ENCODE measurements at regions not wholly inside any gene's neighbourhood (a gene's known extent, or its start where the extent isn't known, plus 50 kb on each side); places are given as distances from the start of the nearest gene placed in this dataset.

DNA sequence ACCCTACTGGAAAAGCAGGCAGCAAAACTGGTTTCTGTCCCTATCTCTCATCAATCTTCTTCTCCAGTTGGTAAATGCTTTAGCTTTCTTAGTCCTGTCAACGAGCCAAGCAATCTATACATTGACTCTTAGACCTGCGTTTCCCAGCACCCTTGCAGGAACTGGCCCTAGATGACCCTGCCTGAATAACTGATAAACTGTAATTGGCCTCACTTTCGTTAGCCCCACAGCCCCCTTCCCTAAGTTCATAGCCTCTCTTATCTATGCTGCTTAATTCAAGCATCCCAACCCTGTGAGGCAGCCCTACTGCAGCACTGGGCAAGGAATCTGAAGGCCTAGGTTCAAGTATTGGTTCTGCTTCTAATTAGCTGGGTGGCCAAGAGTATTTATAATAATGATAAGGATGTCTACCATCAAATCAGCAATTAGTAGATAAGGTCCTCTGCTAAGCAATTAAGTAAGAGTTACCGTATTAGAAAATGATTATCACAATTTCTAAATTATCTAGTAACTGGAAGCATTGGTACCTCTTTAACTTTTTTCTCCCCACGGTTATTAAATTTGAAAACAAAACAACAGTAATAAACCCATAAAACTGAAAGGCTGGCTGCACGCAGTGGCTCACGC is 86.4 kb upstream of the RMDN2 start:
- no peak for DNase-seq (ENCODE audit: low read depth)

DNA sequence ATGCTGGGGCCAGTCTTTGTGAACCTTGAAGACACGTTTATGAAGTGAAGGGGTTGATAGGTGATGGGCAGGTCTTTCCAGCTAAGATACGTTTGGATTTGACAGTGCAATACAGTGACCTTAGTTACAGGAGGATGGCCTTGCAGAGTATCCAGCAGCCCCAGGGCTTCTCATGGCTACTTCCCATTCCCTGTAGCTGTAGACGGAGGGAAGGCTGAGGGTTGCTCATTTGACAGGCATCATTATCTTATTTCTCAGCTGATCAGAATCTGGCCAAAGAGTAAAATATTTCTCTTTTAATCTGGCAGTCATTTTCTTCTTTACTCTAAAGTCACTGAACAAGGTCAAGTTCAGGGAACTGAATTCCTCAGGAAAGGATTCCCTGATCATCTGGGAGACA is 85.1 kb upstream of the RMDN2 start:
- DNase-seq (ENCODE audit: low read depth): no peak

DNA sequence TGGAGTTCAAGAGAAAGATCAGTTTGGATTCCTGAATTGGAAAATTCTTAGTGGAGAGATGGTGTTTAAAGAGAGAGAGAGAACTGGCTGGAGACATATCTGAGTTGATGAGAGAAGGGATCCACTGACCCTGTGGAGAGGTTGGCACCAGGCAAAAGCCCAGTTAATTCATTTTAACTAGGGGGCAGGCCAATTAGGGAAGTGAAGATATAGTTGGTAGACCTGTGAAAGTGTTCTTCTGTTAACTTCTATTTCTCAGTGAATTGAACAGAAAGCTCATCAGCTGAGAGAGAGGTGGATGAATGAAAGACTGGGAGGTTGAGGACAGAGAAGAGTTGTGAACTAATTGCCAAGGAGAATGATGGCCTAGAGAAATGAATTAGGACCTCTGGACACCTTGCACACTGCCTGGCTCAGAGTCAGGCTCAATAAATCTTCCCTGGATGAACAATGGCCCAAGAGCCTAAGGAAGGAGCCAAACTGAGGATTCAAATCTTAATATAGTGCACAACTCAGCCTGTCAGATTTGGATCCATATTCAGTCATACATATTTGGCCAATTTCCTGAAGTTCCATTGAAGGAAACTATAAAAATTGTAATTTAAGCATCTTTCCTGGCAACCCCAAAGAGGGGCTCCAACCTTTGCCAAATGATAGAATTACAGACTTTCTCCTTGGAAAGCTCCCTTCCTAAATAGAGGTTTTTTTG is 82.2 kb upstream of the RMDN2 start:
- no peak for DNase-seq (ENCODE audit: low read depth)

DNA sequence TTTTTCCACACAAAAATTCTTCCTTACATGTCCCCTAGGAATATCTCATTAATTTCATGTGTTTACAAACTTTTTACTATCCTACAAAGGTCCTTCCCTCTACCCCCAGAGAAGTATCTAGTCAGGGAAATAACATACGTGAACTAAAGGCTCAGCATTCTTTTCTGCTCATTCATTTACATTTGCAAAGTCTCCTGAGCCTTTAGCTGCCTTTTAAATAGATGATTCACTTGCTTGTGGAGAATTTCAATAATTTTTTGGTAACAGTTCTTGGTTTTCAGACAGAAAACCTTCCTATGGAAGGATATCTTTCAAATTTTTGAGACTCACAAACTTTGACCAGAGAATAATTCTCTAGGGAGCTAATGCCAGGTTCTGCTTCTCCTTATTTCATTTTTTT is 81.5 kb upstream of the RMDN2 start:
- no peak for DNase-seq (ENCODE audit: low read depth)

DNA sequence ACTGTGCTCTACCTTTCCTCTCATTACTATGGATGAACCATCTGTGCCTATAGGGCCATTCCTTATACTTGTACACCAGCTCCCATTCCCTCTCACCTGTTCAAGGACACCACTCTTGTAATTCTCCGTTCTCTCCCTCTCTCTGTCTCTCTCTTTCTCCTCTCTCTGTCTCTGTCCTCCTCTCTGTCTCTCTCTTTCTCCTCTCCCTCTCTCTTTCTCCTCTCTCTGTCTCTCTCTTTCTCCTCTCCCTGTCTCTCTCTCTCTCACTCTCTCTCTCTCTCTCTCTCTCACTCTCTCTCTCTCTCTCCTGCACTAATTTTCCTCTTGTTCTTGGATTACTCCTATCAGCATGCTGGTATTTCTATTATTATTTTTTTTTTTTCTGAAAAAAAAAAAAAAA is 78.9 kb upstream of the RMDN2 start:
- DNase-seq (ENCODE audit: low read depth): no peak

DNA sequence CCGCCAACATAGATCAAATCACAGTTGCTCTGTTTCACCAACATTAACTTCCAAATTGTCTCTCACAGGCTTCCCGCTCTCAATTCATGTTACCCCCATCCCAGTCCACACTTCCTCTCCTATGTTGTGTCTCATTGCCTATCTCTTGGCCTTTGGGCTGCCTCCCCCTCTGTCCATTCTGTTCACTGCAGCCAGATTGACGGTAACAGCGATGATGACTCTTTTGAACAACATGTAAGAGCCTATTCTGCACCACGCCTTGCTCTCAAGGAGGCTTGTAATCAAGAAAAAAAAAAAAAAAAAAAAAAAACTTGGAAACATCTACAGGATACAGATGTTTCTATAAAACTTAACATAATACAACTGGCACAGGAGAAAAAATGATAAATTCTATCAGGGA is 77.3 kb upstream of the RMDN2 start:
- no peak for DNase-seq (ENCODE audit: low read depth)

DNA sequence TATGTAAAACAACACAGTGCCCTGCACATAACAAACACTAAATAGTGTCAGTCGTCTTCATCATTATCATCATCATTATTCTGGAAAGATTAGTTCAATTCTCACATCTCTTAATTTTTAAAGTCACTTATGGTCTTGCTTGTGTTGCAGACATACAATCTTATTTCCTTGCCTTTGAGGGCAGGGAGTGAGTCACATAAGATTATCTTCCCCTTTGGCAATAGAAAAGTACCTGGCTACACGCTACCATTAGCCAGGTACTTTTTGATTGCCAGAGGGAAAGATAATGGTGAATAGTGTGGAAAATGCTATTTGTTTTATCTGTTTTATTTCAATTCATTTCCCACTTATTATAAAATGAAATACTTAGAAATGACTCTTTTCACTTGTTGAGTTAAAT is 76.6 kb upstream of the RMDN2 start:
- no peak for DNase-seq (ENCODE audit: low read depth)

DNA sequence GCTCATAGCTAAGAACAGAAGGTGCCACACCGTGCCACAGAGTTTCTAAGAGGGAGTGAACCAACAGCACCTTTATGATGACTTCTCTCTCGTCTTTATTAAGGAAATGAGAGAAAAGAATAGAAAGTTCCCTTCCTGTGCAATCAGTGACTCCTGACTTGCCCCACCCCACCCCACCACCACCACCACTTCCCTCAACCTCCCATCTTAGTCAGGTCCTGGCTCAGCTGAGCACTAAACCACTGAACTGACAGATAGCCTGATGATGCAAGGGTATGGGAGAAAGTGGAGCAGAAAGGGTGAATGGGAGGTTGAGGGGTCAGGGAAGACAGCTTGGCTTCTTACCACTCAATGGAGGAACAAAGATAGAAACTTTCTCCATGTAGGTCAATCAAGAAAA is 75.2 kb upstream of the RMDN2 start:
- DNase-seq (ENCODE audit: low read depth): no peak

DNA sequence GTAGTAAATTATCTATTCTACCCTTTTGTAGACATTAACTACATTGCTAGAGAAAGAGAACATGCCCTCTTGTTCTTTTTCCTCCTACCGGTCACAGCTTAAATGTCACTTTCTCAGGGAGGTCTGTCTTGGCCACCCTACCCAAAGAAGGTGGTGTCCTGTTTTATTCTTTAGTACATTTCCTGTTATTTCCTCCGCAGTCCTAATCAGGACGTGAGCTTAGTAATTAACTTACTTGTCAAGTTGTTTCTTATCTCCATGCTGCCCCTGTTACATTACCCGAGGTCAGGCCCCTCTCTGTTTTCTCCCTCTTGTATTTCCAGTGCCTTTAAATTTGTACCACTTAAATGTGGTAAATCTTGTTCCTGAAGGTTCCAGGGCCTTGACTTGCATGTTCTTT is 73.7 kb upstream of the RMDN2 start:
- DNase-seq (ENCODE audit: low read depth): no peak

DNA sequence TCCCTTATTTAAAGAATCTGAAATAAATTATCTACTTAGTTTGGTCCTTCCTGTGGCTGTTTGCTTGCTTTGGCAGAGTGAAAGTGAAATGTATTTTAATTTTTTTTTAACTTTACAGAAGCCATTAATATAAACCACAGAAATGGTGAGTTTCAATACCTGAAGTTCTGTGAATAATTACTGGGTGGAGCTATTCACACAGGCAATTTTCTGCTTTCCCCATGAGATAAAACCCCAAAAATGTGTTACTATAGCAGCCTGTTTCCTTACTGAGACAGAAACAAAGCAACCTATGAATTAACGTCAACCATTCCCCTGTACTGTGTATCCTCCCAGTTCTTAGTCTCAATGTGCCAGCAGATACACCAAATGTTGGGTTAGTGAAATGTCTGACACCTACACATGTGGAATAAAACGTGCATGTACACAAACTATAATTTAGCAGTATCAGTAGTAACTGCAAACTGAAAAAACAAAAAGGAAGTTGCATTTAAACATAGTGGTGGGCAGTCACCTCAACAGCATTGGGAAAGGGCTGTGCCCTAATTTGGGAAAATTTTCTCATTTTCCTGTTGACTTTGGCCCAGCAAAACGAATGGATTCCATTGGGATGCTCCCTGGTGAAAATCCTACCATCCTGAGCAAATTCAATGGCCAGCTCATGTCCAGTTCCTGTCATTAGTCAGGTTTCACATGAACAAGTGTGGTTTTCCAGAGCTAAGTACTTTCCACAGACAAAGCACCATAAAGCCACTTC is 73.1 kb upstream of the RMDN2 start:
- no peak for DNase-seq (ENCODE audit: low read depth)

DNA sequence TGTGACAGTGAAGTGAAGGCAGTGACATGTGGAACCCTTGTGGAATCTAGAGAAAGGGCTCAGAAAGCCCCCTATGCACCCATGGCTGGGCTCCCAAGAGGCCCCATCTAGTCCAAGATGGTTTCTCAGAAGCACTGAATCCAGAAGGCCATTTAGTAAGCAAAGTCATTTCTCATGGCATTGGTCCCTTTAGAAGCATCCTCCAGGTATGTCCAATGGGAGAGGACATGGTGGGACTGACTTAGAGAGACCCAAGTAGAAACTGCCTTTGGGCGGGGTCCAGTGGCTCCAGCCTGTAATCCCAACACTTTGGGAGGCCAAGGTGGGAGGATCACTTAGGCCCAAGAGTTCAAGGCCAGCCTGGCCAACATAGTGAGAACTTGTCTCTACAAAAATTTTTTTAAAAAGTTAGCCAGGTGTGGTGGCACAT is 72.5 kb upstream of the RMDN2 start:
- no peak for DNase-seq (ENCODE audit: low read depth)

DNA sequence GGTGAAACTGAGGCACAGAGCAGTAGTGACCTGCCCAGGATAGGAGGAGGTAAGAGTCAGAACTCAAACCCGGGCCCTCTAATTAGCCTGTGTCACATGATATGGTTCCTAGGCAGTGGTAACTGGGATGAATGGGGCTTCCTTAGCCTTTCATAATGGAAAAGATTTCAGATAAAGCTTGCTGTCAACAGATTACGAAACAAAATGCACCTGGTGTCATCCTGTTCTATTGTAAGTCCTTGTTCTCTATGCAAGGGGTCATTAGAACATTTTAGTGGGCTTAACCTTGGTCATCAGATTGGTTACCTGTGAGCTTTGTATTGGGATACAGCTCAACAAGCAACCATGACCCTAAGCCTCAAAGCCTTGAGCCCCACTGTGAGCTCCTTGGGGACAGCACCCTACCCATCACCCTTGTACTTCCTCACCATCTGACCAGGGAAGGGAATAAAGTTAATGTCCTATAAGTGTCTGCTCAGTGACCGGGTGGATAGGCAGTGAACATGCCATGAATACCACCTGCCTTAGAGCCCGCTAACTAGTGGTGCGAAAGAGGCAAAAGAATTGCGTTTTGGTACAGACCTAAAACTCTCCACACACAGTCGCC is 70.3 kb upstream of the RMDN2 start:
- DNase-seq (ENCODE audit: low read depth): no peak

DNA sequence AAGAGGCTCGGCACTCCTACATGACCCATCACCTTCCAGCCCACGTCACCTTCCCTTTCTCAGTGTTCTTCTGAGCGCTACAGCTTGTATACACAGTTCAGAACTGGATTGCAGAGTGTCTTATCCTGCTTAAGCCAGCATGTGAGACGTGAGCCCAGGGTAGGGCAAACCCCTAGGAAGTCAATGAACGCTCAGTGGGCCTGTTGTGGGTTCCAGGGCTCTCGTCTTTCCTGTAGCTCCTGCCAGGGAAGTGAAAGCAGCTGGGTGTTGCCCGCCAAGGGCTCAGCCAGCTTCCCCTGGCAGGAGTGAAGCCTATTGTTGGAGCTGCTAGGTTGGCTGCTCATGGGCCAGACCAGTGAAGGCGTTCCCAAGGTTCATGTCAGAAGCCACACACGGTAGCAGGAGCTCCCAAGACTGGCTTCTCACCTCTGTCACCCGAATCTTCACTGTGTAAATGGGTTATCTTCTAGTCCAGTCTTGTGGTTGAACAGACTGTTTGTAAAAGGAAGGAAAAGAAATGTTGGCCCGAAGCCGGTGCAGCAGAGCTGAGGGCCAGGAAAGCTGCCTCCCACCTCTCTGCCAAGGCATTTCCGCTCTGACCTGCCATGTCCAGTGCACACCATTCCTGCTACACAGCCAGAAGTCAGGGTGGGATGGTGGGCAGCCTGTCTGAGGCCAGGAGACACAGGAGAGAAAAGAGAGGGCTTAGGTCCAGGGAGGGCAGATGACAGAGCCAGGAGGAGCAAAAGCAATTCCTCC is 69.6 kb upstream of the RMDN2 start:
- DNase-seq (ENCODE audit: low read depth): no peak

DNA sequence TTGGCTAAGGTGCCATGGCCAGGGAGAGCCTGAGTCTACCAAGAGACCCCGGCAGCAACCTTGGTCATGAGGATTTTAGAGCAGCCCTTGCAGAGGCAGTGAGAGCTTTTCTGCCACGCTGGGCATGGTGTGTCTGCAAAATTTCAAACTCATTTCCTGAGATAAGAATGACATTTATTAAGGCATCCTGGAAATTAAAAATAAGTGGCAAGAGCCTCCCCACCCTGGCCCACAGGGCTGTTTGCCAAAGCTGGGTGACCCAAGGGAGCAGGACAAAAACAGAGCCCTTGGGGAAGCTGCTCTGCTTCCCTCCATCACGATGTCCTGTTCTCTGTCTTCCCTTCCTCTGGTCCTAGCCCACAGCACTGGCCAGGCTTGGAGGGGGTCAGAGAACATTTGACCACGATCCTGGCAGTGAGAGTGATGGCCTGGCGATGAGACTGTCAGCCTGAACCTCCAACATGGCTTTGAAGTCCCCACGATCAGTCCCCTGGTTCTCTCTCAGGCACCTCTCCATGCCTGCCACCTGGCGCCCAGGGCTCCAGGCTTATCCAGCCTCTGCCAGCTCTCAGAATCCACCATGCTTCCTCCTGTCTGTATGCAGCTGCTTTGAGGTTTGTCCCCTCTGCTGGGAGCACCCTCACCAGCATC is 68.9 kb upstream of the RMDN2 start:
- no peak for DNase-seq (ENCODE audit: low read depth)

DNA sequence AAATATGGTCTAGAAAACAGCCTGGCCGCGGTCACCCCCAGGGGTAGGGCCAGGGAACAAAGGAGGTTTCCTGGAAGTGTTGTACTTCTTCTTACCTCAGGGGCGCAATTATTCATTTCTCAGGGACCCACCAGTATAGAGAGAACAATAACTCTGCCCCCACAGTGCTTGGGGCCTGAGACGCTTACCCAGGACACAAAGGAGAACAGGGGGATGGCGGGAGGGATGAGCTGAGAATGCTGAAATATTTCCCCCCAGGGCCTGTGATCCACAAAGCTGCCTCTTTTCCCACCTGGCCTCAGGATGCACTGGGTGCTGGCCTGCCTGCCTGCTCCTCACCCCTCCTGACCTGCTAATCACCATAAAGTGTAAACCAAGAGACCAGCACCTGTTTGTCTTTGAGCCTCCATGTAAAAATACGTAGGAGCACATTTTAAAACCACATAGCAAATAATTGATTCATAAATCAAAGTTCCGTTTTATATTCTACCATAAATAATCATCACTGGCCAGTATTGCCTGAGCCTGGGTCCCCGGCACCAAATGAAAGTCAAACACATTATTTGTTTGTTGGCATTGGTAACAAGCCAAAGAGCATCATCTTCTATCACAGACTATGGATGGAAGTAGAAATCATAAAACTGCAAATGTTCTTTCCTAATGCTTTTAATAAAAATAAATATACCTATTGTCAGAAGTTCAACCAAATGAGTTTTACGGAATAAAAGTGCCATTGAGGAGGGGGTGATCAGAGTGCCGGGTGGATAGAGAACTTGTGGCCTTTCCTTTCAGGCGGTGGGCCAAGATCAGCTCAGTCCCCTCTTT is 67.3 kb upstream of the RMDN2 start:
- no peak for DNase-seq (ENCODE audit: low read depth)

DNA sequence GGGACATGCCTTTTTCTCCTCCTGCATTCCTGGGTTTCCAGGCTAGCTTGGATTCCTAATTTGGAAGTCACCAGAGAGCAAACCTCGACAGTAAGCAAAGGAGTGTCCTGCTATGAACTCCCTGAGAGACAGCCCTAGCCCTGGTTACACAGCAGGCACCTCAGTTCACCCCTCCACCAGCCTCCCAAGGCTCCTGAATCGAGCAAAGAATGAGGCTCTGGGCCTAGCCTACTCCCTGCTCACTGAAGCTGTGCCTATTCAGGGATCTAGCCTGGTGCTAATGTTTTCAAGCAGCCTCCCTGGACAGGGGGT is 66.7 kb upstream of the RMDN2 start:
- no peak for DNase-seq (ENCODE audit: low read depth)

DNA sequence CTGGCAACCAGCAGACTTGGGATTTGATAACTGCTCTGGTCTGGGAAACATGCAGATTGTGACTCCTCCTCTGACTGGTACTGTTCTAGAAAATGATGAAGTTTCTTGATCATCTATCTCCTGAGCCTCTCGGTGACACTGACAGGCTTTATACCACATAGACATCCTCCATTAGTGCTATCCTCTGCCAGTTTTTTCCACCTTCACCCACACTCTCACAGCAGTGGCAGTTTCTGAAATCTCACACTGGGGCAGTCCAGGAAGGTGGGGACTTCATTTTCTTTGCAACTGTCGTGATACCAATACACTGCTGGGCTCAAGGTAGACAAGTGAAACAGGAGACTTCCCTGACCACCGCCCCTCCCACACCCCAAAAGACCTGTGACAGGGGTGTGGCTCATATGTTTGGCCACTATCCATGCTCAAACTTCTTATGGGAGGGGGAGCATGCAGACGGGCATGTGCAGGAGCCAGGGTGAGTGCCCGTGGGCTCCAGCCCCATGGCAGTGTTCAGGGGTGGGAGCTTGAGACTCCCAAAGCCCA is 66.3 kb upstream of the RMDN2 start:
- no peak for DNase-seq (ENCODE audit: low read depth)

DNA sequence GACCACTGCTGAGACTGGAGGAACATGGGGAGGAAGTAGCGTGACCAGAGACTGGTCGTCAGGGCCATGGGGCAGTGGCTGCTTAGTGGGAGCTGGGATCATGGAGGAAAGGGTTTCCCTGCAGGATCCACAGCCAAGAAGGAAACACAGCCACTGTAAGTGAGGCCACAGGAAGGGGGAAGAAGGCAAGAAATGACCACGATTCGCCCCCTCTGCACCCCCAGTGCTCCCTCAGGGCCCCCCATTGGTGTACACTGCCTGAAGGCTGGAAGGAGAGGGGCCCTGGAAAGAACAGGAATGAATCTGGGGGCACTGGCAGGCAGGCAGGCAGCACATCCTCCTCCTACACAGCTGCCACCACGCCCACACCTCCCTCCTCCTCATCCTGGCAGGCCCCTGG is 62.5 kb upstream of the RMDN2 start:
- no peak for DNase-seq (ENCODE audit: low read depth)

DNA sequence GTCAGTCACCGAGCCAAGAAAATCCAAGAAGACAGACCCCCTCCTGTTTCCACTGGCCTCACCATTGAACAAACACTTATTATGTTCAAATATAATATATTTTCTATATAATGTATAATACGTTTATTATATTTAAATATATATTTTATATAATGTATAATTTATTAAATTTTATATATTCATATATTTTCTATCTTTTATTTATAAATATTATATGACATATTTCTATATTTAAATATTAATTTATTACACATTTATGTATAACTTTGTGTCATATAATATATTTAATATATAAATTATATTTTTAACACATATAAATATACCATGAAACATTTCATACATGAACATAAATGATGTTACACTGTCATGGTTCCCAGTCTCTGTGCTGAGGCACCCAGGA is 60.9 kb upstream of the RMDN2 start:
- no peak for DNase-seq (ENCODE audit: low read depth)

DNA sequence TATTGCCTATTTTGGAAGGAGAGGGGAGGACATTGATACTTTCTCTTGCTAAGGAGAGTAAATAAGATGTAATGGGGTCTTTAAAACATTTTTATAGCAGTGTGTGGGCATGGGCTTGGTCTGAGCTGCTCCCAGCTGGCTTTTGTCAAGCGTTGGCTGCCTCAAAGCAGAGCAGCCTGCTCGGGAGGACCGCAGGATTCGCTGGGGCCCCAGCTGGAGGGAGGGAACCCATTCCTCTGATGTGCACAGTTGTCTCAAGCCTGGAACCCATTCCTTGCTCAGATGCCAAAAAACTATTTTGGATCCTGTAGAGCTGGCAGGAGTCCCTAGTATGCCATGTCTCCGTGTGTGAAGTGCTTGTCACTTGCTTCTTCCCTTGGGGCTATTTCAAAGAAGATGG is 59.4 kb upstream of the RMDN2 start:
- DNase-seq (ENCODE audit: low read depth): no peak

Measured in stimulated activated CD4-positive, alpha-beta T cell treated with anti-CD3 and anti-CD28 coated beads, Interleukin-2, amount 100 ng/mL, for 4 hours (primary cell).